Mucosa of descending colon (tissue), 3 donors: ENCODE measurements at regions not wholly inside any gene's neighbourhood (a gene's known extent, or its start where the extent isn't known, plus 50 kb on each side); places are given as distances from the start of the nearest gene placed in this dataset.

Experiments used
- ATAC-seq: fragments of 200-7000 bp; cut with Tn5 transposase; one replicate; pipeline ENCODE4 v1.9.1; 2020; ENCODE audit warnings: mild to moderate bottlenecking, moderate library complexity
- DNase-seq, 3 donors: peaks; one replicate each; pipeline ENCODE4 v3.0.0-alpha.2; 2020
- H3K36me3 ChIP-seq: fragments of 200-600 bp; one replicate; pipeline ENCODE4 v1.8.0; 2021; ENCODE audit warnings: low read depth, mild to moderate bottlenecking
- H3K4me1 ChIP-seq: fragments of 200-600 bp; one replicate; pipeline ENCODE4 v1.8.0; 2021; ENCODE audit warnings: low read depth, mild to moderate bottlenecking
- H3K4me3 ChIP-seq: fragments of 200-600 bp; one replicate; pipeline ENCODE4 v1.8.0; 2021; ENCODE audit warnings: mild to moderate bottlenecking
- H3K9me3 ChIP-seq: fragments of 200-600 bp; one replicate; pipeline ENCODE4 v1.8.0; 2021; ENCODE audit warnings: mild to moderate bottlenecking
- intact Hi-C, 2 donors: fragments of 100-400 bp; cut with DNase I in 1 of 2; cut with micrococcal nuclease in 1 of 2; formaldehyde crosslinking; loops; one replicate each; pipeline versions ENCODE4 v1.11.0 to v1.11.1; 2022; cut with DNase I, micrococcal nuclease
- TF ChIP-seq, protein P1 (sequence below): fragments of 200-600 bp; IDR thresholded peaks from one replicate; pipeline ENCODE4 v1.8.0; 2022; ENCODE audit warnings: antibody characterized with exemption, mild to moderate bottlenecking
- donor health status: DM: no; HTN: no; CAD: no; lungs with moderate emphysema.
- donor health status: DM: no; HTN: no; CAD: no.
- donor health status: DM: no; HTN: yes; CAD: no.

DNA sequence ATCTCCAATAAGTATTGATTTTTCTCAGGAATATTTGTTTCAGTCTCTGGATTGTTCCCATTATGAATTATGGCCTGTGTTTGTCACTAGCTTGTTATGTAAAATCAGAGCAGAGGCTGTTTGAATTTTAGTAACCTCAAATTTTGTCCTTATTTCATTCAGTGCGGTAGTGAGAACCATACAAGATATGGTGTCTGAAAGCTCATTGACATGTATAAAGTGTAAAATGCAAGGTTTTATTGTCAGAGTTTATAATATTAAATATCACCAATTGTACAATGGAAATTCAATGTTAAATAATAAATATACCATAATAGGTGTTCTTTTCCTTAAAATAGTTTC is 353.3 kb upstream of the SYNCRIP start:
- peaks cover 15% of the 10 kb centered on the region for H3K9me3 ChIP-seq
- no peaks in the 10 kb centered on the region for H3K4me1 ChIP-seq
- intact Hi-C loops, result no loop called here
- no peak for ATAC-seq
- no peak overlapping the region for H3K4me3 ChIP-seq
- TF ChIP-seq, protein P1, sequence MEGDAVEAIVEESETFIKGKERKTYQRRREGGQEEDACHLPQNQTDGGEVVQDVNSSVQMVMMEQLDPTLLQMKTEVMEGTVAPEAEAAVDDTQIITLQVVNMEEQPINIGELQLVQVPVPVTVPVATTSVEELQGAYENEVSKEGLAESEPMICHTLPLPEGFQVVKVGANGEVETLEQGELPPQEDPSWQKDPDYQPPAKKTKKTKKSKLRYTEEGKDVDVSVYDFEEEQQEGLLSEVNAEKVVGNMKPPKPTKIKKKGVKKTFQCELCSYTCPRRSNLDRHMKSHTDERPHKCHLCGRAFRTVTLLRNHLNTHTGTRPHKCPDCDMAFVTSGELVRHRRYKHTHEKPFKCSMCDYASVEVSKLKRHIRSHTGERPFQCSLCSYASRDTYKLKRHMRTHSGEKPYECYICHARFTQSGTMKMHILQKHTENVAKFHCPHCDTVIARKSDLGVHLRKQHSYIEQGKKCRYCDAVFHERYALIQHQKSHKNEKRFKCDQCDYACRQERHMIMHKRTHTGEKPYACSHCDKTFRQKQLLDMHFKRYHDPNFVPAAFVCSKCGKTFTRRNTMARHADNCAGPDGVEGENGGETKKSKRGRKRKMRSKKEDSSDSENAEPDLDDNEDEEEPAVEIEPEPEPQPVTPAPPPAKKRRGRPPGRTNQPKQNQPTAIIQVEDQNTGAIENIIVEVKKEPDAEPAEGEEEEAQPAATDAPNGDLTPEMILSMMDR, result no peak
- no peak for DNase-seq
- no peaks in the 10 kb centered on the region for H3K36me3 ChIP-seq

DNA sequence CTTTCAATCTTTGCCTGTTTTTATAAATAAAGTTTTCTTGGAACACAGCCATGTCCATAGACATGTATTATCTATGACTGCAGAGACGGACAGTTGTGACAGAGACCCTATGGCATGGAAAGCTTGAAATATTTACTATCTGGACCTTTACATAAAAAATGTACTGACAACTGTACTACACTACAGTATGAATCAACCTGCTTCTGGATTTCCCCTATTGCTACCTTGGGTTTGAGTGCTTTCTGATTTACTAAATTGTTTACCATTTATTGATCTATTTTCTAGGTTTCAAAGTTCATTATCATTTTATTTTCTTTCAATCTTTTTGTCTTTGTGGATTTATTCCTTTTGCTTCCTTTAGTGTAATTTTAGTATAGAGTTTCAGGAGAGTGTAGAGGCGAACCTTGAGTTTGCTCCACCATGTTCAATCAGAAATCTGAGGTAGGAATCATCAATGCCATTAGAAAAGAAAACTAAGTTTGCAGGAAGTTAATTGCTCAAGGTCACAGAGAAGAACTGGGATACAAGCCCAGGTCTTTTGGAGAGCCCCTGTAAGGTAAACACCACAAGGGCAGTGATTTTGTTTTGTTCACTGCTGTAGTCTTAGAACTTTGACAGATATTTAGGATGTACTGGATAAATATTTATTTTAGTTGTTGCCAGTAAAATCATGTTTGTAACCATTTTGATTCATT is 352.8 kb upstream of the SYNCRIP start:
- no peak overlapping the region for H3K4me3 ChIP-seq
- H3K9me3 ChIP-seq, result peaks cover 15% of the 10 kb centered on the region
- no peaks in the 10 kb centered on the region for H3K4me1 ChIP-seq
- intact Hi-C loops, result no loop called here
- no peaks in the 10 kb centered on the region for H3K36me3 ChIP-seq
- TF ChIP-seq, protein P1, result no peak
- DNase-seq (no peak), ATAC-seq (no peak)

DNA sequence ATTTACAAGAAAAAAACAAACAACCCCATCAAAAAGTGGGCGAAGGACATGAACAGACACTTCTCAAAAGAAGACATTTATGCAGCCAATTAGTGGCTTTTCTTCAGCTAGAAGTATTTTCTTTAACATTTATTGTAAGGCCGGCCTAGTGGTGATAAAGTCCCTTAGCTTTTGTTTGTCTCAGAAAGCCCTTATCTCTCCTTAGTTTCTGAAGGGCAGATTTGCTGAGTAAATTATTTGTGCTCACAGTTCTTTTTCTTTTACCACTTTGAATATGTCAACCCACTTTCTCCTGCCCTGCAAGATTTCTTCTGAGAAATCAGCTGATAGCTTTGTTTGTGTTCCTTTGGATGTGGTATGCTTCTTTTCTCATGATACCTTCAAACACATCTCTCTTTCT is 344.0 kb upstream of the SYNCRIP start:
- no peak for ATAC-seq
- no peak for DNase-seq
- intact Hi-C loops, result no loop called here
- Histone ChIP-seq H3K4me1 (no peaks in the 10 kb centered on the region), H3K36me3 (no peaks in the 10 kb centered on the region), H3K9me3 (peaks cover 22% of the 10 kb centered on the region), H3K4me3 (no peak overlapping the region)
- TF ChIP-seq, protein P1, result no peak

DNA sequence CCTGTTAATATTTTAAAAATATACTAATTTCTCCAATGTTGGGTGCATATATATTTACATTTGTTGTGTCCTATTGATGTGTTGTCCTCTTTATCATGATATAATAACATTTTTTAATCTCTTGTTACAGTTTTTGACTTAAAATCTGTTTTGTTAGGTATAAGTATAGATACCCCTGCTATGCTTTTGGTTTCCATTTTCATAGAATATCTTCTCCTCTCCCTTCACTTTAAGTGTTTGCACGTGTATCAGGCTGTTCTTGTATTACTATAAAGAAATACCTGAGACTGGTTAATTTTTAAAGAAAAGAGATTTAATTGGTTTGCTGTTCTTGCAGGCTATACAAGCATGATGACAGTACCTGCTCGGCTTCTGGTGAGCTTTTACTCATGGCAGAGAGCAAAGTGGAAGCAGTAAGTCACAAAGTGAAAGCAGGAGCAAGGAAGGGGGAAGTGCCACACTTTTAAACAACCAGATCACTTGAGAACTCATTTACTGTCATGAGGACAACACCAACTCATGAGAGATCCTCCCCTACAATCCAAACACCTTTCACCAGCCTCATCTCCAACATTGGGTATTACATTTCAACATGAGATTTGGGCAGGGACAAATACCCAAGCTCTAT is 340.5 kb upstream of the SYNCRIP start:
- ATAC-seq (no peak), DNase-seq (no peak)
- intact Hi-C loops, result no loop called here
- Histone ChIP-seq H3K36me3 (no peaks in the 10 kb centered on the region), H3K9me3 (peaks cover 22% of the 10 kb centered on the region), H3K4me3 (no peak overlapping the region), H3K4me1 (no peaks in the 10 kb centered on the region)
- TF ChIP-seq, protein P1, result no peak

DNA sequence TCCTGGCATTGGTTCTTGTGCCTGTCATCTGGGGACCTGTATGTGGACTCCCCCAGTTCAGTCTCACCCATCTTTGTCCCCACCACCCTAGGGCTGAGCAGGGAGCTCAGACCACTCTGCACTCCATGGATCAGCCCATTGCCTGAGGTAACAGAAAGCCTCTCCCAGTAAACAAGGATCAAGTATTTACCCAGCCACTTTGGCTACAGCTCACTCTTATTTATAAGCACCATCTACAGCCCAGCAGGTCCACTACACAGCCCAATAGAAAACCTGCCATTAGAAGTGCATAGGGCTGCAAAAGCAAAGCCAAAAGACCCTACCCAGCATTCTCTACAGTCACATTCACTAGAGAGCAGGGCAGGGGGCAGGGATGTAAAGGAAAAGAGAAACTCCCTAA is 335.0 kb upstream of the SYNCRIP start:
- DNase-seq (no peak), ATAC-seq (no peak)
- intact Hi-C loops, result no loop called here
- TF ChIP-seq, protein P1, result no peak
- Histone ChIP-seq H3K4me1 (no peaks in the 10 kb centered on the region), H3K36me3 (no peaks in the 10 kb centered on the region), H3K9me3 (peaks cover 17% of the 10 kb centered on the region), H3K4me3 (no peak overlapping the region)
